IMR-90 (cell line): ENCODE measurements at regions not wholly inside any gene's neighbourhood (a gene's known extent, or its start where the extent isn't known, plus 50 kb on each side); places are given as distances from the start of the nearest gene placed in this dataset.
"Not testable (repeated sequence)": the region's sequence is repeated elsewhere in the genome, so short reads cannot be mapped to it uniquely, and the experiment has no call there.

Source experiments
- ATAC-seq: fragments of 200-7000 bp; cut with Tn5 transposase; 2 replicates; pipeline ENCODE4 v1.9.1; 2020; ENCODE audit warnings: low read depth, mild to moderate bottlenecking, moderate library complexity
- BruUV-seq: library from RNA; stranded (reverse); fragments of 400-500 nt; replicated peaks from 2 replicates; lab custom pipeline; 2021; lab: Mats Ljungman, UMichigan
- CTCF ChIA-PET: fragments of 300-600 bp; formaldehyde crosslinking; extraction: SDS; loops from one replicate; lab custom pipeline; 2021; ENCODE audit warnings: antibody characterized with exemption; lab: Yijun Ruan, JAX
- POLR2A ChIA-PET: fragments of 300-600 bp; sonication (Branson Sonifier 250); formaldehyde crosslinking; loops from one replicate; lab custom pipeline; 2022; ENCODE audit warnings: antibody characterized with exemption; ENCODE audit not compliant: unreplicated experiment; lab: Charles Lee
- DNase-seq: peaks from one replicate; pipeline ENCODE4 v3.0.0; 2013
- H2AFZ ChIP-seq: replicated peaks from 2 replicates; pipeline ENCODE3; 2013; ENCODE audit warnings: low read length, mild to moderate bottlenecking; ENCODE audit not compliant: poor library complexity
- H2AK5ac ChIP-seq: 2 replicates; pipeline ENCODE4 v1.6.1; 2013; ENCODE audit warnings: low read depth, low read length, inconsistent platforms
- H2AK9ac ChIP-seq: replicated peaks from 2 replicates; pipeline ENCODE3; 2013; ENCODE audit warnings: mild to moderate bottlenecking, low read depth, low read length, moderate library complexity; ENCODE audit not compliant: poor library complexity
- H2BK120ac ChIP-seq: 2 replicates; pipeline ENCODE4 v1.6.1; 2013; ENCODE audit warnings: low read depth, low read length, inconsistent platforms
- H2BK15ac ChIP-seq: 3 replicates; pipeline ENCODE4 v1.6.1; 2013; ENCODE audit warnings: low read depth, low read length, inconsistent platforms
- H2BK20ac ChIP-seq: 2 replicates; pipeline ENCODE4 v1.6.1; 2013; ENCODE audit warnings: low read depth, mild to moderate bottlenecking, inconsistent platforms, low read length, moderate library complexity
- H2BK5ac ChIP-seq: 2 replicates; pipeline ENCODE4 v1.6.1; 2013; ENCODE audit warnings: mild to moderate bottlenecking, low read depth, low read length, inconsistent platforms; ENCODE audit not compliant: poor library complexity, severe bottlenecking
- H3K14ac ChIP-seq: replicated peaks from 2 replicates; pipeline ENCODE4 v1.6.1; 2013; ENCODE audit warnings: low read depth, low read length, inconsistent platforms
- H3K18ac ChIP-seq: 2 replicates; pipeline ENCODE4 v1.6.1; 2013; ENCODE audit warnings: low read depth, low read length, control low read depth
- H3K23ac ChIP-seq: 2 replicates; pipeline ENCODE4 v1.6.1; 2013; ENCODE audit warnings: low read depth, low read length, inconsistent platforms
- H3K27ac ChIP-seq: 2 replicates; pipeline ENCODE4 v1.5.1; 2013; ENCODE audit warnings: mild to moderate bottlenecking, control low read depth, low read length; ENCODE audit not compliant: insufficient read depth
- H3K27me3 ChIP-seq: 2 replicates; pipeline ENCODE4 v1.6.1; 2013; ENCODE audit warnings: low read length; ENCODE audit not compliant: control insufficient read depth, insufficient read depth
- H3K36me3 ChIP-seq: 2 replicates; pipeline ENCODE4 v1.6.1; 2013; ENCODE audit warnings: low read length, mixed read lengths; ENCODE audit not compliant: control insufficient read depth, insufficient read depth
- H3K4ac ChIP-seq: 2 replicates; pipeline ENCODE4 v1.6.1; 2013; ENCODE audit warnings: low read depth, low read length, inconsistent platforms
- H3K4me1 ChIP-seq: 2 replicates; pipeline ENCODE4 v1.6.1; 2013; ENCODE audit warnings: low read length, mixed read lengths; ENCODE audit not compliant: control insufficient read depth, insufficient read depth
- H3K4me2 ChIP-seq: 2 replicates; pipeline ENCODE4 v1.6.1; 2013; ENCODE audit warnings: low read depth, mild to moderate bottlenecking, control low read depth, low read length, moderate library complexity
- H3K4me3 ChIP-seq: 2 replicates; pipeline ENCODE4 v1.5.1; 2013; ENCODE audit warnings: low read depth, mild to moderate bottlenecking, control low read depth, low read length, moderate library complexity; ENCODE audit not compliant: insufficient read depth
- H3K56ac ChIP-seq: 2 replicates; pipeline ENCODE4 v1.6.1; 2013; ENCODE audit warnings: low read length, inconsistent platforms; ENCODE audit not compliant: insufficient read depth; ENCODE audit errors: extremely low read depth
- H3K79me1 ChIP-seq, 2 experiments: 2 replicates each; pipeline ENCODE4 v1.6.1; 2013; ENCODE audit warnings: low read length in 2 of 2, inconsistent platforms in 1 of 2, low read depth in 1 of 2
- H3K9ac ChIP-seq: 2 replicates; pipeline ENCODE4 v1.6.1; 2013; ENCODE audit warnings: low read depth, low read length, control low read depth
- H3K9me1 ChIP-seq: 2 replicates; pipeline ENCODE4 v1.6.1; 2013; ENCODE audit warnings: low read length, inconsistent platforms; ENCODE audit not compliant: insufficient read depth
- H3K9me3 ChIP-seq: 2 replicates; pipeline ENCODE4 v1.6.1; 2013; ENCODE audit warnings: low read length; ENCODE audit not compliant: control insufficient read depth, insufficient read depth
- H4K20me1 ChIP-seq: 2 replicates; pipeline ENCODE4 v1.6.1; 2013; ENCODE audit warnings: low read length, inconsistent platforms; ENCODE audit not compliant: insufficient read depth
- H4K5ac ChIP-seq: 2 replicates; pipeline ENCODE4 v1.6.1; 2013; ENCODE audit warnings: mild to moderate bottlenecking, low read depth, low read length, control low read depth
- H4K8ac ChIP-seq, 2 experiments: 2 replicates each; pipeline ENCODE4 v1.6.1; 2013; ENCODE audit warnings: low read depth in 2 of 2, low read length in 2 of 2, control low read depth in 1 of 2, inconsistent platforms in 1 of 2
- H4K91ac ChIP-seq: 2 replicates; pipeline ENCODE4 v1.6.1; 2013; ENCODE audit warnings: low read depth, low read length, inconsistent platforms; ENCODE audit not compliant: insufficient read depth
- CHD1 ChIP-seq: IDR thresholded peaks from 2 replicates; pipeline ENCODE4 v1.6.1; 2012; ENCODE audit warnings: low read depth, low read length, improper control_type of control experiment
- MAFK ChIP-seq: IDR thresholded peaks from 2 replicates; pipeline ENCODE4 v1.6.1; 2012; ENCODE audit warnings: low read depth, low read length, improper control_type of control experiment
- MAZ ChIP-seq: IDR thresholded peaks from 2 replicates; pipeline ENCODE4 v1.6.1; 2012; ENCODE audit warnings: low read depth, mild to moderate bottlenecking, low read length, improper control_type of control experiment, moderate library complexity, borderline replicate concordance
- POLR2A ChIP-seq: IDR thresholded peaks from 2 replicates; pipeline ENCODE4 v1.6.1; 2012; ENCODE audit warnings: mild to moderate bottlenecking, low read depth, low read length
- RFX5 ChIP-seq: IDR thresholded peaks from 2 replicates; pipeline ENCODE4 v1.8.0; 2012; ENCODE audit warnings: low read depth, mild to moderate bottlenecking, low read length, moderate library complexity
- WGBS, 2 experiments: methylation state at CpG; one replicate each; pipeline versions ENCODE4 v1.1.5 to v1.1.7; 2013; ENCODE audit warnings: missing lambda C conversion rate in 2 of 2; ENCODE audit not compliant: insufficient read length in 1 of 2; ENCODE audit errors: extremely low coverage in 2 of 2; 5-methylcytosine and 5-hydroxymethylcytosine counted together
- dilution Hi-C: fragments of 300-500 bp; cut with HindIII; formaldehyde crosslinking; loops from one replicate; pipeline ENCODE4 v1.14.3; 2018; ENCODE audit warnings: low sequenced_read_pairs; ENCODE audit not compliant: unreplicated experiment
- in situ Hi-C: fragments of 300-500 bp; cut with MboI; formaldehyde crosslinking; loops from 3 replicates; pipeline ENCODE4 v1.14.3; 2019; ENCODE audit warnings: low sequenced_read_pairs, inconsistent platforms, mixed read lengths
- intact Hi-C: fragments of 100-400 bp; cut with micrococcal nuclease; formaldehyde crosslinking; loops from 2 replicates; pipeline ENCODE4 v1.10.0; 2022

DNA sequence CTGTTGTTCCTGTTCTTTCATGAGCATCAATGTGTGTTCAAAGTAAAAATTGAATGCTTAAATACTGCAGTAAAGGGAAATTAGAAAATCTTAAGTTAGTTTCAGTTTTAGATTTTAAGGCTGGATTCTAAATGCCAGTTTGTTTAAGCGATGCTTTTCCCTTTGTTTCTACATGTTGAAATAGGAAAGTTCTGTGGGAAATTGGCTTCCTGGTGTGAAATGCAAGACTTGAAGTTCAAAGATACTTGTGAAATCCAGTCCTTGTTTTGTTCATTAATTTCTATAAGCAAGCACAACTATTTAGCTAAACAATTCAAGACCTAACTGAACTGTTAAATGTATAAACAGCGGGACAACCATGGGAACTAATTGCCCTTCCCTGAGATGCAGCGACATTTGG is 149.1 kb downstream of the LYPLAL1 start:
- Histone ChIP-seq H3K79me1 (no peaks in the 10 kb centered on the region), H3K23ac (no peak overlapping the region), H2BK20ac (no peak overlapping the region), H4K91ac (no peak overlapping the region), H2BK15ac (peak overlapping the region; percentile 44; the same call in 1 of the 3 replicates), H2AFZ (no peak overlapping the region), H2BK120ac (no peak overlapping the region), H4K5ac (no peak overlapping the region), H3K36me3 (peaks cover 2% of the 10 kb centered on the region; the same call in 1 of the 2 replicates), H3K9me3 (no peaks in the 10 kb centered on the region), H3K27me3 (peaks cover 5% of the 10 kb centered on the region), H2AK9ac (no peak overlapping the region), H3K9ac (no peak overlapping the region), H3K9me1 (no peaks in the 10 kb centered on the region; the same call in 1 of the 2 replicates), H3K4me1 (peaks cover 10% of the 10 kb centered on the region), H3K27ac (no peak overlapping the region), H3K4ac (no peak overlapping the region), H3K4me3 (no peak overlapping the region), H4K8ac (no peak overlapping the region), H2AK5ac (no peak overlapping the region), H3K14ac (no peak overlapping the region), H4K20me1 (no peaks in the 10 kb centered on the region; the same call in 1 of the 2 replicates), H3K56ac (no peak overlapping the region), H3K4me2 (no peak overlapping the region), H2BK5ac (no peak overlapping the region), H3K18ac (no peak overlapping the region)
- BruUV-seq = no TSS peak
- CTCF ChIA-PET = no interaction called here
- in situ Hi-C loops (no loop called here), dilution Hi-C loops (no loop called here), intact Hi-C loops (no loop called here)
- no CpG with 5 or more reads among the region's 3 CpGs for WGBS, 2 experiments
- POLR2A ChIA-PET = no interaction called here
- DNase-seq = no peak
- ATAC-seq = no peak
- no peak for TF ChIP-seq POLR2A
- TF ChIP-seq RFX5 = no peak
- no peak for TF ChIP-seq MAFK
- TF ChIP-seq MAZ = no peak
- no peak for TF ChIP-seq CHD1

DNA sequence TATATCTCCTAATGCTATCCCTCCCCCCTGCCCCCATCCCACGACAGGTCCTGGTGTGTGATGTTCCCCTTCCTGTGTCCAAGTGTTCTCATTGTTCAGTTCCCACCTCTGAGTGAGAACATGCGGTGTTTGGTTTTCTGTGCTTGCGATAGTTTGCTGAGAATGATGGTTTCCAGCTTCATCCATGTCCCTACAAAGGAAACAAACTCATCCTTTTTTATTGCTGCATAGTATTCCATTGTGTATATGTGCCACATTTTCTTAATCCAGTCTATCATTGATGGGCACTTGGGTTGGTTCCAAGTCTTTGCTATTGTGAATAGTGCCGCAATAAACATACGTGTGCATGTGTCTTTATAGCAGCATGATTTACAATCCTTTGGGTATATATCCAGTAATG is 146.9 kb downstream of the LYPLAL1 start:
- H3K4me1 ChIP-seq, BruUV-seq, H3K79me1 ChIP-seq, H3K9ac ChIP-seq, CTCF ChIA-PET, H2AFZ ChIP-seq, H3K18ac ChIP-seq, dilution Hi-C loops, H3K14ac ChIP-seq, H3K4me3 ChIP-seq, H4K5ac ChIP-seq, H4K20me1 ChIP-seq, H3K4me2 ChIP-seq, H2BK5ac ChIP-seq, H2BK20ac ChIP-seq, in situ Hi-C loops, H3K9me1 ChIP-seq, H2BK120ac ChIP-seq, intact Hi-C loops, ATAC-seq, H3K9me3 ChIP-seq, H4K8ac ChIP-seq, H2AK9ac ChIP-seq, H3K56ac ChIP-seq, H3K36me3 ChIP-seq, H3K27me3 ChIP-seq, POLR2A ChIA-PET, H3K27ac ChIP-seq, H3K23ac ChIP-seq, H2BK15ac ChIP-seq, DNase-seq, H3K4ac ChIP-seq, H2AK5ac ChIP-seq, H4K91ac ChIP-seq: not testable (repeated sequence)
- WGBS, 2 experiments = no CpG with 5 or more reads among the region's 5 CpGs
